ENCODE measurements at regions not wholly inside any gene's neighbourhood (a gene's known extent, or its start where the extent isn't known, plus 50 kb on each side); places are given as distances from the start of the nearest gene placed in this dataset.
"Not testable (repeated sequence)": the region's sequence is repeated elsewhere in the genome, so short reads cannot be mapped to it uniquely, and the experiment has no call there.

GRCh38 chr13:22940090-22940710 is 240.6 kb upstream of the SGCG start:
- Histone ChIP-seq H3K4me1 (ENCODE audit: control insufficient read depth in 3 of 3, insufficient read depth in 3 of 3, low read length in 3 of 3) (no peaks in the 10 kb centered on the region), H3K9me3 (ENCODE audit: control insufficient read depth in 3 of 3, low read length in 3 of 3) (no peaks in the 10 kb centered on the region), H3K36me3 (ENCODE audit: control insufficient read depth in 3 of 3, insufficient read depth in 3 of 3, low read length in 3 of 3) (no peaks in the 10 kb centered on the region), H3K4me3 (ENCODE audit: low read length in 3 of 3) (no peak overlapping the region), H3K27me3 (ENCODE audit: control insufficient read depth in 3 of 3, insufficient read depth in 3 of 3, low read length in 3 of 3) (no peaks in the 10 kb centered on the region), H3K9ac (ENCODE audit: low read depth in 1 of 3, low read length in 3 of 3) (no peak overlapping the region), H3K27ac (ENCODE audit: low read depth, low read length) (no peak overlapping the region)

GRCh38 chr13:22940736-22941135 is 240.0 kb upstream of the SGCG start:
- Histone ChIP-seq H3K27me3 (ENCODE audit: control insufficient read depth in 3 of 3, insufficient read depth in 3 of 3, low read length in 3 of 3) (no peaks in the 10 kb centered on the region), H3K27ac (ENCODE audit: low read depth, low read length) (no peak overlapping the region), H3K9ac (ENCODE audit: low read depth in 1 of 3, low read length in 3 of 3) (no peak overlapping the region), H3K4me1 (ENCODE audit: control insufficient read depth in 3 of 3, insufficient read depth in 3 of 3, low read length in 3 of 3) (no peaks in the 10 kb centered on the region), H3K4me3 (ENCODE audit: low read length in 3 of 3) (no peak overlapping the region), H3K9me3 (ENCODE audit: control insufficient read depth in 3 of 3, low read length in 3 of 3) (no peaks in the 10 kb centered on the region), H3K36me3 (ENCODE audit: control insufficient read depth in 3 of 3, insufficient read depth in 3 of 3, low read length in 3 of 3) (no peaks in the 10 kb centered on the region)

- not testable (repeated sequence) for H3K27me3 ChIP-seq (ENCODE audit: control insufficient read depth in 3 of 3, insufficient read depth in 3 of 3, low read length in 3 of 3); H3K4me3 ChIP-seq (ENCODE audit: low read length in 3 of 3); H3K9me3 ChIP-seq (ENCODE audit: control insufficient read depth in 3 of 3, low read length in 3 of 3); H3K9ac ChIP-seq (ENCODE audit: low read depth in 1 of 3, low read length in 3 of 3); H3K36me3 ChIP-seq (ENCODE audit: control insufficient read depth in 3 of 3, insufficient read depth in 3 of 3, low read length in 3 of 3); H3K4me1 ChIP-seq (ENCODE audit: control insufficient read depth in 3 of 3, insufficient read depth in 3 of 3, low read length in 3 of 3); H3K27ac ChIP-seq (ENCODE audit: low read depth, low read length)
Measured at GRCh38 chr13:22941495-22941894, 239.3 kb upstream of the SGCG start.

- not testable (repeated sequence) for H3K4me3 ChIP-seq (ENCODE audit: low read length in 3 of 3); H3K27me3 ChIP-seq (ENCODE audit: control insufficient read depth in 3 of 3, insufficient read depth in 3 of 3, low read length in 3 of 3); H3K27ac ChIP-seq (ENCODE audit: low read depth, low read length); H3K9me3 ChIP-seq (ENCODE audit: control insufficient read depth in 3 of 3, low read length in 3 of 3); H3K36me3 ChIP-seq (ENCODE audit: control insufficient read depth in 3 of 3, insufficient read depth in 3 of 3, low read length in 3 of 3); H3K4me1 ChIP-seq (ENCODE audit: control insufficient read depth in 3 of 3, insufficient read depth in 3 of 3, low read length in 3 of 3); H3K9ac ChIP-seq (ENCODE audit: low read depth in 1 of 3, low read length in 3 of 3)
Measured at GRCh38 chr13:22942831-22943230, 237.9 kb upstream of the SGCG start.

- Histone ChIP-seq H3K4me1 (ENCODE audit: control insufficient read depth in 3 of 3, insufficient read depth in 3 of 3, low read length in 3 of 3) (no peaks in the 10 kb centered on the region), H3K36me3 (ENCODE audit: control insufficient read depth in 3 of 3, insufficient read depth in 3 of 3, low read length in 3 of 3) (no peaks in the 10 kb centered on the region), H3K27ac (ENCODE audit: low read depth, low read length) (no peak overlapping the region), H3K27me3 (ENCODE audit: control insufficient read depth in 3 of 3, insufficient read depth in 3 of 3, low read length in 3 of 3) (no peaks in the 10 kb centered on the region), H3K9me3 (ENCODE audit: control insufficient read depth in 3 of 3, low read length in 3 of 3) (no peaks in the 10 kb centered on the region), H3K9ac (ENCODE audit: low read depth in 1 of 3, low read length in 3 of 3) (no peak overlapping the region), H3K4me3 (ENCODE audit: low read length in 3 of 3) (no peak overlapping the region)
Measured at GRCh38 chr13:22944378-22944777, 236.4 kb upstream of the SGCG start.

GRCh38 chr13:22945321-22946226 is 235.2 kb upstream of the SGCG start:
- H3K9me3 ChIP-seq (ENCODE audit: control insufficient read depth in 3 of 3, low read length in 3 of 3): no peaks in the 10 kb centered on the region
- H3K4me1 ChIP-seq (ENCODE audit: control insufficient read depth in 3 of 3, insufficient read depth in 3 of 3, low read length in 3 of 3): no peaks in the 10 kb centered on the region
- no peak overlapping the region for H3K4me3 ChIP-seq (ENCODE audit: low read length in 3 of 3)
- no peak overlapping the region for H3K9ac ChIP-seq (ENCODE audit: low read depth in 1 of 3, low read length in 3 of 3)
- no peaks in the 10 kb centered on the region for H3K36me3 ChIP-seq (ENCODE audit: control insufficient read depth in 3 of 3, insufficient read depth in 3 of 3, low read length in 3 of 3)
- no peaks in the 10 kb centered on the region for H3K27me3 ChIP-seq (ENCODE audit: control insufficient read depth in 3 of 3, insufficient read depth in 3 of 3, low read length in 3 of 3)
- H3K27ac ChIP-seq (ENCODE audit: low read depth, low read length): no peak overlapping the region

GRCh38 chr13:22948421-22948820 is 232.4 kb upstream of the SGCG start:
- no peak overlapping the region for H3K9ac ChIP-seq (ENCODE audit: low read depth in 1 of 3, low read length in 3 of 3)

GRCh38 chr13:22952018-22952417 is 228.8 kb upstream of the SGCG start:
- H3K4me1 ChIP-seq (ENCODE audit: control insufficient read depth in 3 of 3, insufficient read depth in 3 of 3, low read length in 3 of 3); H3K27ac ChIP-seq (ENCODE audit: low read depth, low read length); H3K4me3 ChIP-seq (ENCODE audit: low read length in 3 of 3); H3K9ac ChIP-seq (ENCODE audit: low read depth in 1 of 3, low read length in 3 of 3); H3K9me3 ChIP-seq (ENCODE audit: control insufficient read depth in 3 of 3, low read length in 3 of 3); H3K27me3 ChIP-seq (ENCODE audit: control insufficient read depth in 3 of 3, insufficient read depth in 3 of 3, low read length in 3 of 3); H3K36me3 ChIP-seq (ENCODE audit: control insufficient read depth in 3 of 3, insufficient read depth in 3 of 3, low read length in 3 of 3): not testable (repeated sequence)

More at GRCh38 chr13:22948421-22948820, 232.4 kb upstream of the SGCG start:
- no peaks in the 10 kb centered on the region for H3K9me3 ChIP-seq (ENCODE audit: control insufficient read depth in 3 of 3, low read length in 3 of 3)
- no peak overlapping the region for H3K4me3 ChIP-seq (ENCODE audit: low read length in 3 of 3)
- H3K27me3 ChIP-seq (ENCODE audit: control insufficient read depth in 3 of 3, insufficient read depth in 3 of 3, low read length in 3 of 3): no peaks in the 10 kb centered on the region
- H3K4me1 ChIP-seq (ENCODE audit: control insufficient read depth in 3 of 3, insufficient read depth in 3 of 3, low read length in 3 of 3): no peaks in the 10 kb centered on the region
- H3K27ac ChIP-seq (ENCODE audit: low read depth, low read length): no peak overlapping the region
- no peaks in the 10 kb centered on the region for H3K36me3 ChIP-seq (ENCODE audit: control insufficient read depth in 3 of 3, insufficient read depth in 3 of 3, low read length in 3 of 3)

- H3K4me3 ChIP-seq (ENCODE audit: low read length in 3 of 3); H3K27ac ChIP-seq (ENCODE audit: low read depth, low read length); H3K36me3 ChIP-seq (ENCODE audit: control insufficient read depth in 3 of 3, insufficient read depth in 3 of 3, low read length in 3 of 3); H3K27me3 ChIP-seq (ENCODE audit: control insufficient read depth in 3 of 3, insufficient read depth in 3 of 3, low read length in 3 of 3); H3K4me1 ChIP-seq (ENCODE audit: control insufficient read depth in 3 of 3, insufficient read depth in 3 of 3, low read length in 3 of 3); H3K9ac ChIP-seq (ENCODE audit: low read depth in 1 of 3, low read length in 3 of 3); H3K9me3 ChIP-seq (ENCODE audit: control insufficient read depth in 3 of 3, low read length in 3 of 3): not testable (repeated sequence)
Measured at GRCh38 chr13:22955147-22955546, 225.6 kb upstream of the SGCG start.

- not testable (repeated sequence) for H3K27me3 ChIP-seq (ENCODE audit: control insufficient read depth in 3 of 3, insufficient read depth in 3 of 3, low read length in 3 of 3); H3K9ac ChIP-seq (ENCODE audit: low read depth in 1 of 3, low read length in 3 of 3); H3K27ac ChIP-seq (ENCODE audit: low read depth, low read length); H3K9me3 ChIP-seq (ENCODE audit: control insufficient read depth in 3 of 3, low read length in 3 of 3); H3K4me1 ChIP-seq (ENCODE audit: control insufficient read depth in 3 of 3, insufficient read depth in 3 of 3, low read length in 3 of 3); H3K4me3 ChIP-seq (ENCODE audit: low read length in 3 of 3); H3K36me3 ChIP-seq (ENCODE audit: control insufficient read depth in 3 of 3, insufficient read depth in 3 of 3, low read length in 3 of 3)
Measured at GRCh38 chr13:22956456-22957115, 224.2 kb upstream of the SGCG start.

Measured in skeletal muscle tissue (tissue), 3 donors.